Esophagus squamous epithelium (tissue), 5 donors: ENCODE measurements at regions not wholly inside any gene's neighbourhood (a gene's known extent, or its start where the extent isn't known, plus 50 kb on each side); places are given as distances from the start of the nearest gene placed in this dataset.

Experiments
- DNase-seq: peaks from one replicate; lab custom pipeline; 2025; lab: John Stamatoyannopoulos, UW
- H3K27ac ChIP-seq, 4 donors: fragments of 200-600 bp; sonication (generic); one replicate each; pipeline ENCODE4 v1.5.1; 2016 to 2019; ENCODE audit warnings: mild to moderate bottlenecking in 1 of 4
- H3K27me3 ChIP-seq, 4 donors: fragments of 200-600 bp; sonication (generic); 1 replicate in 3 of 4; 2 replicates in 1 of 4; pipeline versions ENCODE4 v1.5.1 to v1.6.0; 2017 to 2021; ENCODE audit warnings: antibody characterized with exemption in 1 of 4
- H3K36me3 ChIP-seq, 3 donors: fragments of 200-600 bp; sonication (generic); one replicate each; pipeline ENCODE4 v1.5.1; 2016 to 2019
- H3K4me1 ChIP-seq, 3 donors: fragments of 200-600 bp; sonication (generic); one replicate each; pipeline ENCODE4 v1.5.1; 2017 to 2019
- H3K4me3 ChIP-seq, 4 donors: fragments of 200-600 bp; sonication (generic); 1 replicate in 3 of 4; 2 replicates in 1 of 4; pipeline ENCODE4 v1.5.1; 2016 to 2019; ENCODE audit warnings: mild to moderate bottlenecking in 2 of 4, moderate library complexity in 1 of 4
- H3K9me3 ChIP-seq, 3 donors: fragments of 200-600 bp; sonication (generic); one replicate each; pipeline ENCODE4 v1.5.1; 2016 to 2019
- POLR2A ChIP-seq, 4 donors: fragments of 450-650 bp; IDR thresholded peaks; one replicate each; pipeline ENCODE4 v1.6.1; 2017; ENCODE audit warnings: antibody characterized with exemption in 4 of 4, mild to moderate bottlenecking in 4 of 4, moderate library complexity in 3 of 4
- WGBS, 2 donors: methylation state at CpG; one replicate each; pipeline ENCODE4 v1.1.5; 2018; 5-methylcytosine and 5-hydroxymethylcytosine counted together
- intact Hi-C: fragments of 100-400 bp; cut with DNase I; formaldehyde crosslinking; loops from one replicate; pipeline ENCODE4 v1.15.0; 2022
- TF ChIP-seq, protein P1 (sequence below), 6 experiments: fragments of 450-650 bp in 4 of 6; fragments of 200-600 bp in 2 of 6; sonication (generic) in 2 of 6; IDR thresholded peaks; one replicate each; pipeline ENCODE4 v1.5.1; 2016 to 2019; ENCODE audit warnings: antibody characterized with exemption in 6 of 6, mild to moderate bottlenecking in 4 of 6, moderate library complexity in 4 of 6
- donor health status: DM: yes; HTN: yes; CAD: no.

DNA sequence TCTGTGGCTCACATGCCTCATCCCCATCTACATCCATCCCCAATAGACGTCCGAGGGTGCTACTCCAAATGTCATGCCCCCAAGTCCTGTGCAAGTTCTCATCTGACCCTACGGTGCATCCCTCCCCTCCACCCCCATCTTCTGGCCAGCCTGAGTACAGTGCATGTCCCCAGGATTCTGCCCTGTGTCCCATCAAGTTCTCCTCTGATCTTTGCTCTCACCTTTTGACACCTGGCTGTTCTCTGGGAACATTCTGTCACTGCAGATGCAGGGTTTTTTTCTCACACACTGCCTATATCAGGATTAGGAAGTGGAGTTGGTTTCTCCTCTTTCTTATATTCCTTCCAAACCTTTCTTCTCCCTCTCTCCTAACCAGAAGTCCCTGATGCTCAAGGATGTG lies 377.2 kb downstream of the GADD45G start:
- Histone ChIP-seq H3K9me3 (no peaks in the 10 kb centered on the region), H3K36me3 (no peaks in the 10 kb centered on the region), H3K27ac (no peak overlapping the region), H3K4me1 (peaks cover 0 to 27% (median 3%) of the 10 kb centered on the region in 3 donors), H3K27me3 (no peaks in the 10 kb centered on the region), H3K4me3 (no peak overlapping the region)
- intact Hi-C loops: no loop called here
- WGBS, 2 donors: 78 to 97% methylated on average over 3 of the region's 3 CpGs
- TF ChIP-seq, protein P1, sequence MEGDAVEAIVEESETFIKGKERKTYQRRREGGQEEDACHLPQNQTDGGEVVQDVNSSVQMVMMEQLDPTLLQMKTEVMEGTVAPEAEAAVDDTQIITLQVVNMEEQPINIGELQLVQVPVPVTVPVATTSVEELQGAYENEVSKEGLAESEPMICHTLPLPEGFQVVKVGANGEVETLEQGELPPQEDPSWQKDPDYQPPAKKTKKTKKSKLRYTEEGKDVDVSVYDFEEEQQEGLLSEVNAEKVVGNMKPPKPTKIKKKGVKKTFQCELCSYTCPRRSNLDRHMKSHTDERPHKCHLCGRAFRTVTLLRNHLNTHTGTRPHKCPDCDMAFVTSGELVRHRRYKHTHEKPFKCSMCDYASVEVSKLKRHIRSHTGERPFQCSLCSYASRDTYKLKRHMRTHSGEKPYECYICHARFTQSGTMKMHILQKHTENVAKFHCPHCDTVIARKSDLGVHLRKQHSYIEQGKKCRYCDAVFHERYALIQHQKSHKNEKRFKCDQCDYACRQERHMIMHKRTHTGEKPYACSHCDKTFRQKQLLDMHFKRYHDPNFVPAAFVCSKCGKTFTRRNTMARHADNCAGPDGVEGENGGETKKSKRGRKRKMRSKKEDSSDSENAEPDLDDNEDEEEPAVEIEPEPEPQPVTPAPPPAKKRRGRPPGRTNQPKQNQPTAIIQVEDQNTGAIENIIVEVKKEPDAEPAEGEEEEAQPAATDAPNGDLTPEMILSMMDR (IDR thresholded peaks at IDR 0.05): no peak
- no peak for TF ChIP-seq POLR2A (IDR thresholded peaks at IDR 0.05)
- no peak for DNase-seq

DNA sequence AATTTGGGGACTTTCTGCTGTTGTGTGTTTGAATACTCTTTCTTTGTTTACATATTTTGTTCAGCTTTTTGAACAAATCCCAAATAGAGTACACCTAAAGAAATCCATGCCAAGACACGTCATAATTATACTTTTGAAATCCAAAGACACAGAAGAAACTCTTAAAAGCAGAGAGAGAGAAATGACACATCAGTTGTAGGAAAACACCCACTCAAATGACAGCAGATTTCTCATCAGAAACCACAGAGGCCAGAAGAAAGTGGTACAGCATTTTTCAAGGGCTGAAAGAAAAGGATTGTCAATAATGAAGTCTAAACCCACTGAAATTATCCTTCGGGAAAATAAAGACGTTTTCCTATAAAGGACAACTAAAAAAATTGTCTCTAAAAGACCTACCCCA lies 378.6 kb downstream of the GADD45G start:
- Histone ChIP-seq H3K9me3 (no peaks in the 10 kb centered on the region), H3K4me3 (no peak overlapping the region), H3K27ac (peak overlapping the region in 2 of 4 donors; percentile 6 to 51), H3K4me1 (peaks cover 0 to 27% (median 3%) of the 10 kb centered on the region in 3 donors), H3K27me3 (no peaks in the 10 kb centered on the region), H3K36me3 (no peaks in the 10 kb centered on the region)
- TF ChIP-seq POLR2A (IDR thresholded peaks at IDR 0.05): no peak
- 45 to 48% methylated on average over 3 of the region's 3 CpGs for WGBS, 2 donors
- intact Hi-C loops: no loop called here
- no peak for DNase-seq

DNA sequence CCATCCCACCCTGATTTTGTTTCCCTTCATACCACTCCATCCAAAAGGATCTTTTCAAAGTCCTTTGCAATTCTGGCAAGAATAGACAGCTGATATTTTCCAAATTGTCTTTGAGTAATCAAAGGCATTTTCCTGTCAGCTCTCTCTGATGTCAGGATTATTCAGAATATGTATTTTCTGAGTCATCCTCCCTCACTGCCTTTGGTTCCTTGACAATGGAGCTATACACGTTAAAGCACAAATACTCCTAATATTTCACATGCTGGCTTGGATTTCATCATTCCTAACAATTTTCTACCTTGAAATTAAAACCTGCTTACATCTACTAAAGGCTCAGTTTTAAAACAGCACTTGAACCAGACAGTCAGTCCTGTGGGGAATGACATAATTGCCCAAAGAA lies 379.4 kb downstream of the GADD45G start:
- WGBS, 2 donors: 12 to 21% methylated on average over 1 of the region's 1 CpG

DNA sequence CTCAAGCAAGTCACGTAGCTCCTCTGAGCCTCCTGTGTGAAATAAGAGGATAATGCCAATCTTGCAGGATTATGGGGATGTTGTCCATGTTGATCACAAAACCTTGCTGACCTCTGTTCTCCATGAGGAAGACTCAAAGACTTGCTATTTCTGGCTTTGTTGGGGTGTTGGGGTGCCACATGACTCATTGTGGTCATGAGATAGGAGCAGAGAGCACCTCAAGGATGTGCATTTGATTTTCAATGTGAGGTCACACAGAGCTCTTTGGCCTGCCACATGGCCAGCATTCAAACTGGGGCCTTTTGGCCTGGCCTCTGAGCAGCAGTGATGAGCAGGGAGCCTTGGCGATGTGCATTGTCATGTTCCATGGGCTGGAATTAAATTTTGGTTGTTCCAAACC lies 380.3 kb downstream of the GADD45G start:
- no peak overlapping the region for H3K4me3 ChIP-seq
- no peaks in the 10 kb centered on the region for H3K36me3 ChIP-seq
- DNase-seq: no peak
- WGBS, 2 donors: 93 to 100% methylated on average over 1 to 2 of the region's 2 CpGs
- peaks cover 0 to 27% (median 3%) of the 10 kb centered on the region in 3 donors for H3K4me1 ChIP-seq
- TF ChIP-seq, protein P1 (IDR thresholded peaks at IDR 0.05): no peak
- TF ChIP-seq POLR2A (IDR thresholded peaks at IDR 0.05): no peak
- no peaks in the 10 kb centered on the region for H3K9me3 ChIP-seq
- H3K27ac ChIP-seq: no peak overlapping the region
- intact Hi-C loops: no loop called here
- H3K27me3 ChIP-seq: no peaks in the 10 kb centered on the region

More for the DNA sequence above, 379.4 kb downstream of the GADD45G start:
- no peak for DNase-seq
- no peaks in the 10 kb centered on the region for H3K36me3 ChIP-seq
- no peaks in the 10 kb centered on the region for H3K27me3 ChIP-seq
- peaks cover 0 to 27% (median 3%) of the 10 kb centered on the region in 3 donors for H3K4me1 ChIP-seq
- peak overlapping the region in 2 of 4 donors; percentile 6 to 51 for H3K27ac ChIP-seq
- TF ChIP-seq, protein P1 (IDR thresholded peaks at IDR 0.05): no peak
- no peak for TF ChIP-seq POLR2A (IDR thresholded peaks at IDR 0.05)
- no peak overlapping the region for H3K4me3 ChIP-seq
- no peaks in the 10 kb centered on the region for H3K9me3 ChIP-seq
- intact Hi-C loops: no loop called here

DNA sequence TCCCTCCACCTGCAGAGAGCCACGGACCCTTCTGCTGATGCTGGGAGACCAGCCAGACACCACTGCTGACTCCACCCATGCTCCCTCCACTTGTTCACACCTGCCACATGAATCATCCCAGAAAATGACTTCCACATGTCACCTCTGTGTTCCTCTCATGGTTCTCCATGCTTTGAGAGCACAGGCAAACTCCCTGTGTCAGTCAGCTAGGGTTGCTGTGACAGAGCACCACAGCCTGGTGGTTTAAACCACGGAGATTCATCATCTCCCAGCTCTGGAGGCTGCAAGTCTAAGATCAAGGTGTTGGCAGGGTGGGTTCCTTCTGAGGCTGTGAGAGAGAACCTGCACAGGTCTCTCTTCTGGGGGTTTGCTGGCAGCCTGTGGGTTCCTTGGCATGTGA lies 381.4 kb downstream of the GADD45G start:
- WGBS, 2 donors: 52 to 63% methylated on average over 1 to 2 of the region's 2 CpGs
- no peak overlapping the region for H3K4me3 ChIP-seq
- no peak for DNase-seq
- no peak overlapping the region for H3K27ac ChIP-seq
- no peaks in the 10 kb centered on the region for H3K36me3 ChIP-seq
- H3K4me1 ChIP-seq: peaks cover 0 to 36% (median 3%) of the 10 kb centered on the region in 3 donors
- TF ChIP-seq POLR2A (IDR thresholded peaks at IDR 0.05): no peak
- TF ChIP-seq, protein P1 (IDR thresholded peaks at IDR 0.05): no peak
- no peaks in the 10 kb centered on the region for H3K9me3 ChIP-seq
- no peaks in the 10 kb centered on the region for H3K27me3 ChIP-seq
- intact Hi-C loops: no loop called here

DNA sequence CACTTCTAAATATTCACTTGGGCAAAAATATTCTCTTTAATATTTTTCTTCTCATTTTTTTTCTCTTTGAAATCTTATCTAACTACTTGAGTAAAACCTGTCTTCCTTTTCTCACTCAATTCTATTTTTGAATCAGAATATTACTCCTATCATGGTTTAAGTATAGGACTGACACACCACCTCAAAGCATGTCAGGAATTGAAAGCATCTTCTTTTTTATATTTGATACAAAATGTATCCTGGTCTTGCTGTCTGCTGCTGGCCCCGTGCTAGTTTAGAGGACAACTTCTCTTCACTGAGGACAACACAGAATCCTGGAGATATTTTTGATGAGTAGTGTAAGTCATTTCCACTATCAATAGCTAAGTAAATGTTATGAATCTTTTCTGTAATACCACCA lies 383.6 kb downstream of the GADD45G start:
- H3K4me3 ChIP-seq: no peak overlapping the region
- H3K9me3 ChIP-seq: no peaks in the 10 kb centered on the region
- H3K36me3 ChIP-seq: no peaks in the 10 kb centered on the region
- H3K27me3 ChIP-seq: no peaks in the 10 kb centered on the region
- H3K27ac ChIP-seq: no peak overlapping the region
- intact Hi-C loops: no loop called here
- WGBS, 2 donors: 12 to 63% methylated on average over 1 of the region's 1 CpG
- DNase-seq: no peak
- peaks cover 9 to 48% (median 9%) of the 10 kb centered on the region in 3 donors for H3K4me1 ChIP-seq
- TF ChIP-seq POLR2A (IDR thresholded peaks at IDR 0.05): no peak
- TF ChIP-seq, protein P1 (IDR thresholded peaks at IDR 0.05): no peak
